Neural progenitor cell (in vitro differentiated cells): ENCODE measurements at regions not wholly inside any gene's neighbourhood (a gene's known extent, or its start where the extent isn't known, plus 50 kb on each side); places are given as distances from the start of the nearest gene placed in this dataset.

Source experiments
- DNase-seq: peaks from one replicate; pipeline ENCODE4 v3.0.0-alpha.2; 2016; ENCODE audit warnings: low spot score
- H2AFZ ChIP-seq: fragments of 200-600 bp; sonication (generic); replicated peaks from 2 replicates; pipeline ENCODE4 v1.6.1; 2016; ENCODE audit warnings: antibody characterized with exemption
- H3F3A ChIP-seq: fragments of 200-600 bp; sonication (generic); 2 replicates; pipeline ENCODE4 v1.6.1; 2016; ENCODE audit warnings: antibody characterized with exemption, low read depth
- H3K27ac ChIP-seq: fragments of 200-600 bp; sonication (generic); 2 replicates; pipeline ENCODE4 v1.5.1; 2016; ENCODE audit warnings: mild to moderate bottlenecking
- H3K27me3 ChIP-seq: fragments of 200-600 bp; sonication (generic); 2 replicates; pipeline ENCODE4 v1.6.1; 2016; ENCODE audit warnings: mild to moderate bottlenecking, moderate library complexity
- H3K36me3 ChIP-seq: fragments of 200-600 bp; sonication (generic); 2 replicates; pipeline ENCODE4 v1.5.1; 2016
- H3K4me1 ChIP-seq: fragments of 200-600 bp; sonication (generic); 2 replicates; pipeline ENCODE4 v1.6.1; 2016; ENCODE audit warnings: mixed run types
- H3K4me2 ChIP-seq: fragments of 200-600 bp; sonication (generic); 2 replicates; pipeline ENCODE4 v1.6.1; 2016
- H3K4me3 ChIP-seq: fragments of 200-600 bp; sonication (generic); 2 replicates; pipeline ENCODE4 v1.5.1; 2016
- H3K79me2 ChIP-seq: fragments of 200-600 bp; sonication (generic); 2 replicates; pipeline ENCODE4 v1.6.1; 2016; ENCODE audit warnings: low read depth
- H3K9ac ChIP-seq: fragments of 200-600 bp; sonication (generic); 2 replicates; pipeline ENCODE4 v1.6.1; 2016
- H3K9me3 ChIP-seq: fragments of 200-600 bp; sonication (generic); 2 replicates; pipeline ENCODE4 v1.5.1; 2016; ENCODE audit warnings: low read depth
- H4K20me1 ChIP-seq: fragments of 200-600 bp; sonication (generic); 2 replicates; pipeline ENCODE4 v1.6.1; 2016; ENCODE audit warnings: low read depth
- H3K27ac Mint-ChIP-seq: 3 replicates; pipeline ENCODE4 v1.8.0; 2021; ENCODE audit warnings: mixed read lengths
- H3K27me3 Mint-ChIP-seq: 2 replicates; pipeline ENCODE4 v1.8.0; 2022; ENCODE audit warnings: low read depth, mild to moderate bottlenecking, inconsistent platforms, moderate library complexity, mixed read lengths; ENCODE audit not compliant: insufficient read depth
- H3K36me3 Mint-ChIP-seq: 3 replicates; pipeline ENCODE4 v1.8.0; 2021; ENCODE audit warnings: mixed read lengths
- H3K4me1 Mint-ChIP-seq: 3 replicates; pipeline ENCODE4 v1.8.0; 2021; ENCODE audit warnings: mixed read lengths
- H3K4me3 Mint-ChIP-seq: 3 replicates; pipeline ENCODE4 v1.8.0; 2021; ENCODE audit warnings: mild to moderate bottlenecking, moderate library complexity, mixed read lengths
- H3K9me3 Mint-ChIP-seq: 3 replicates; pipeline ENCODE4 v1.8.0; 2020; ENCODE audit warnings: mixed read lengths
- EZH2 ChIP-seq: fragments of 200-600 bp; sonication (generic); IDR thresholded peaks from 2 replicates; pipeline ENCODE4 v1.6.1; 2017; ENCODE audit warnings: antibody characterized with exemption, mild to moderate bottlenecking, moderate library complexity
- EZH2phosphoT487 ChIP-seq: fragments of 200-600 bp; sonication (generic); IDR thresholded peaks from 2 replicates; pipeline ENCODE4 v1.6.1; 2017; ENCODE audit warnings: antibody characterized with exemption
- TF ChIP-seq, protein P1 (sequence below): fragments of 200-600 bp; sonication (generic); IDR thresholded peaks from 2 replicates; pipeline ENCODE4 v1.5.1; 2017; ENCODE audit warnings: antibody characterized with exemption, mild to moderate bottlenecking

DNA sequence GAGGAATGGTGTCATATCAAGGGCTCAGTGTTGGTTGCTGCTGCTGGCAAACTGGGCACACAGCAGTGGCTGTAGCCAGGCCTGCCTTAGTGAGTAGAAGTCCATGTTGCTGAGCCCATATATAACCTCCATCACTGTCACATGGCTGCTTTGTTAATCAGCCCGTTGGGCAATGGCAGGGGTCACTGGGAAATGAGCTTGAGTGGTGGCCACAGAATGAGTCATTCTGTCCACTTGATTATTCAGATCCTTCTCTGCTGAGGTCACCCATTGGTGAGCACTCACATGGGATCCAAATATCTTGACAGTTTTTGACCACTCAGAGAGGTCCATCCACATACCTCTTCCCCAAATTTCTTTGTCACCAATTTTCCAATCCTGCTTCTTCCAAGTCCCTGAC lies 898.9 kb upstream of the EYS start:
- H3K27ac ChIP-seq = no peak overlapping the region
- H3K9me3 ChIP-seq = no peaks in the 10 kb centered on the region
- no peaks in the 10 kb centered on the region for H3K36me3 Mint-ChIP-seq

DNA sequence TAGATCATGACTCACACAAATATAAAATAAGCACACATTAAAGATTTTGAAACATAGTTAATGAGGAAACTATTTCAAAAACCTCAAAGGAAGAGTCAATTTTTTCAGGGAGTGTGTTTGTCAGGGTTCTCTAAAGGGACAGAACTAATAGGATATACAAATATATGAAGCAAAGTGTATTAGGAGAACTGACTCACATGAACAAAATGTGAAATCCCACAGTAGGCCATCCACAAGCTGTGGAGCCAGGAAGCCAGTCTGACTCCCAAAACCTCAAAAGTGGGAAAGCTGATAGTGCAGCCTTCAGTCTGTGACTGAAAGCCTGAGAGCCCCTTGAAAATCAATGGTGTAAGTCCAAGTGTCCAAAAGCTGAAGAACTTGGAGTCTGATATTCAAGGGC lies 898.0 kb upstream of the EYS start:
- Histone ChIP-seq H3K4me3 (no peak overlapping the region), H3K27me3 (no peaks in the 10 kb centered on the region), H3F3A (no peaks in the 10 kb centered on the region), H3K27ac (no peak overlapping the region), H3K4me1 (no peaks in the 10 kb centered on the region), H3K4me2 (no peak overlapping the region), H4K20me1 (no peaks in the 10 kb centered on the region), H3K79me2 (no peaks in the 10 kb centered on the region), H3K9me3 (no peaks in the 10 kb centered on the region), H3K9ac (no peak overlapping the region), H2AFZ (no peak overlapping the region), H3K36me3 (no peaks in the 10 kb centered on the region)
- Mint-ChIP-seq H3K9me3 (no peaks in the 10 kb centered on the region), H3K27ac (no peak overlapping the region), H3K27me3 (no peaks in the 10 kb centered on the region), H3K36me3 (no peaks in the 10 kb centered on the region), H3K4me3 (no peak overlapping the region), H3K4me1 (no peaks in the 10 kb centered on the region)
- TF ChIP-seq, protein P1, sequence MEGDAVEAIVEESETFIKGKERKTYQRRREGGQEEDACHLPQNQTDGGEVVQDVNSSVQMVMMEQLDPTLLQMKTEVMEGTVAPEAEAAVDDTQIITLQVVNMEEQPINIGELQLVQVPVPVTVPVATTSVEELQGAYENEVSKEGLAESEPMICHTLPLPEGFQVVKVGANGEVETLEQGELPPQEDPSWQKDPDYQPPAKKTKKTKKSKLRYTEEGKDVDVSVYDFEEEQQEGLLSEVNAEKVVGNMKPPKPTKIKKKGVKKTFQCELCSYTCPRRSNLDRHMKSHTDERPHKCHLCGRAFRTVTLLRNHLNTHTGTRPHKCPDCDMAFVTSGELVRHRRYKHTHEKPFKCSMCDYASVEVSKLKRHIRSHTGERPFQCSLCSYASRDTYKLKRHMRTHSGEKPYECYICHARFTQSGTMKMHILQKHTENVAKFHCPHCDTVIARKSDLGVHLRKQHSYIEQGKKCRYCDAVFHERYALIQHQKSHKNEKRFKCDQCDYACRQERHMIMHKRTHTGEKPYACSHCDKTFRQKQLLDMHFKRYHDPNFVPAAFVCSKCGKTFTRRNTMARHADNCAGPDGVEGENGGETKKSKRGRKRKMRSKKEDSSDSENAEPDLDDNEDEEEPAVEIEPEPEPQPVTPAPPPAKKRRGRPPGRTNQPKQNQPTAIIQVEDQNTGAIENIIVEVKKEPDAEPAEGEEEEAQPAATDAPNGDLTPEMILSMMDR = no peak
- no peak for TF ChIP-seq EZH2
- TF ChIP-seq EZH2phosphoT487 = no peak
- DNase-seq = no peak

More for the DNA sequence above, 898.9 kb upstream of the EYS start:
- no peak for DNase-seq
- no peak overlapping the region for H3K4me3 ChIP-seq
- H3K27ac Mint-ChIP-seq = no peak overlapping the region
- H3K4me3 Mint-ChIP-seq = no peak overlapping the region
- H3K79me2 ChIP-seq = no peaks in the 10 kb centered on the region
- H3K9me3 Mint-ChIP-seq = no peaks in the 10 kb centered on the region
- no peaks in the 10 kb centered on the region for H3K4me1 ChIP-seq
- no peaks in the 10 kb centered on the region for H4K20me1 ChIP-seq
- no peak overlapping the region for H3K4me2 ChIP-seq
- no peaks in the 10 kb centered on the region for H3K27me3 ChIP-seq
- H3K9ac ChIP-seq = no peak overlapping the region
- no peaks in the 10 kb centered on the region for H3K27me3 Mint-ChIP-seq
- H3F3A ChIP-seq = no peaks in the 10 kb centered on the region
- no peak for TF ChIP-seq EZH2phosphoT487
- TF ChIP-seq, protein P1 = no peak
- no peak for TF ChIP-seq EZH2
- no peak overlapping the region for H2AFZ ChIP-seq
- H3K36me3 ChIP-seq = no peaks in the 10 kb centered on the region
- no peaks in the 10 kb centered on the region for H3K4me1 Mint-ChIP-seq

DNA sequence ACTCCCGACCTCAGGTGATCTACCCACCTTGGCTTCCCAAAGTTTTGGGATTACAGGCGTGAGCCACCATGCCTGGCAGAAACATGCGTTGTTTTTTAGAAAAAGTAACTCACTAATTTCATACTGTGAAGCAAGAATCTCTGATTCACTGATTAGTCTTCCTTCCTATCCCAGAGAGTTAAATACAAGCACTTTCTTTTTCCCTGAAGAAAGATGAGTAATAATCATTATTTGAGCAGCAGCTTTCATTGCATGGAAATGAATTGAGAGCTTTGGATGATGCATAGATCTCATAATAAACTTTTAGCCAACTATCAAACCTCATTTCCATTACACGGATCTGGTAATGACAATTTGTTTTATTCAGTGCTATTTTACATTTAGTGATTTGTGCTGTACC lies 892.5 kb upstream of the EYS start:
- H3K4me1 Mint-ChIP-seq = no peaks in the 10 kb centered on the region
- Histone ChIP-seq H3K4me3 (no peak overlapping the region), H4K20me1 (no peaks in the 10 kb centered on the region), H3K4me2 (no peak overlapping the region), H3K9ac (no peak overlapping the region), H3K9me3 (no peaks in the 10 kb centered on the region), H3K79me2 (no peaks in the 10 kb centered on the region), H3K36me3 (no peaks in the 10 kb centered on the region), H3K4me1 (no peaks in the 10 kb centered on the region), H3K27me3 (no peaks in the 10 kb centered on the region), H3K27ac (no peak overlapping the region), H2AFZ (no peak overlapping the region), H3F3A (no peaks in the 10 kb centered on the region)
- TF ChIP-seq EZH2phosphoT487 (no peak), EZH2 (no peak)
- TF ChIP-seq, protein P1 = no peak
- H3K9me3 Mint-ChIP-seq = peaks cover 5% of the 10 kb centered on the region
- H3K27ac Mint-ChIP-seq = no peak overlapping the region
- DNase-seq = no peak
- H3K36me3 Mint-ChIP-seq = no peaks in the 10 kb centered on the region
- H3K27me3 Mint-ChIP-seq = no peaks in the 10 kb centered on the region
- no peak overlapping the region for H3K4me3 Mint-ChIP-seq

DNA sequence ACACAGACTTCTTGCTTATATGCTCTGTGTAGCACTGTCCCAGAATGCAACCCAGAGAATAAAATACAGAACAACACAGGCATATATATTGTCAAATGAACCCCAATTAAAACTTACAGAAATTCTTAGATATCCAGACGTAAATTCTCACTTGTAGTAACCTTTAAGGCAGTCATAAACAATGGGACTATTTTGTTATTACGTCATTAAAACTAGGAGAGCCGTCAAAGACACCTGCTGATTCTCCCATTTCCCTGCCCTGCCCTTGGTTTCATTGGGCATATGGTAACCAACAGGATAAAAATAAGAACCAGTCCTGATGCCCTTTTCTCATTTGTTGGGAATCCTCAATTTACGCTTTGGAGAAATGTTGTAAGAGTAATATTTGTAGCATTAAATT lies 871.3 kb upstream of the EYS start:
- H3K4me3 Mint-ChIP-seq = no peak overlapping the region
- Histone ChIP-seq H3K4me3 (no peak overlapping the region), H3K4me1 (no peaks in the 10 kb centered on the region), H3F3A (no peaks in the 10 kb centered on the region), H3K36me3 (no peaks in the 10 kb centered on the region), H3K27ac (no peak overlapping the region), H3K9me3 (no peaks in the 10 kb centered on the region), H2AFZ (peak overlapping the region; percentile 22), H3K79me2 (no peaks in the 10 kb centered on the region), H3K27me3 (no peaks in the 10 kb centered on the region), H3K9ac (no peak overlapping the region), H4K20me1 (no peaks in the 10 kb centered on the region), H3K4me2 (no peak overlapping the region)
- H3K36me3 Mint-ChIP-seq = no peaks in the 10 kb centered on the region
- TF ChIP-seq, protein P1 = no peak
- no peak for TF ChIP-seq EZH2phosphoT487
- TF ChIP-seq EZH2 = no peak
- no peaks in the 10 kb centered on the region for H3K4me1 Mint-ChIP-seq
- peaks cover 2% of the 10 kb centered on the region for H3K27me3 Mint-ChIP-seq
- H3K9me3 Mint-ChIP-seq = no peaks in the 10 kb centered on the region
- DNase-seq = no peak
- no peak overlapping the region for H3K27ac Mint-ChIP-seq
